GM19397 (cell line): ENCODE measurements at regions not wholly inside any gene's neighbourhood (a gene's known extent, or its start where the extent isn't known, plus 50 kb on each side); places are given as distances from the start of the nearest gene placed in this dataset.
"Not testable (repeated sequence)": the region's sequence is repeated elsewhere in the genome, so short reads cannot be mapped to it uniquely, and the experiment has no call there.

Experiments
- ATAC-seq: cut with Tn5 transposase; IDR thresholded peaks from one replicate; pipeline ENCODE4 v1.9.1; 2021; ENCODE audit warnings: mild to moderate bottlenecking, moderate library complexity; ENCODE audit not compliant: unreplicated experiment

DNA sequence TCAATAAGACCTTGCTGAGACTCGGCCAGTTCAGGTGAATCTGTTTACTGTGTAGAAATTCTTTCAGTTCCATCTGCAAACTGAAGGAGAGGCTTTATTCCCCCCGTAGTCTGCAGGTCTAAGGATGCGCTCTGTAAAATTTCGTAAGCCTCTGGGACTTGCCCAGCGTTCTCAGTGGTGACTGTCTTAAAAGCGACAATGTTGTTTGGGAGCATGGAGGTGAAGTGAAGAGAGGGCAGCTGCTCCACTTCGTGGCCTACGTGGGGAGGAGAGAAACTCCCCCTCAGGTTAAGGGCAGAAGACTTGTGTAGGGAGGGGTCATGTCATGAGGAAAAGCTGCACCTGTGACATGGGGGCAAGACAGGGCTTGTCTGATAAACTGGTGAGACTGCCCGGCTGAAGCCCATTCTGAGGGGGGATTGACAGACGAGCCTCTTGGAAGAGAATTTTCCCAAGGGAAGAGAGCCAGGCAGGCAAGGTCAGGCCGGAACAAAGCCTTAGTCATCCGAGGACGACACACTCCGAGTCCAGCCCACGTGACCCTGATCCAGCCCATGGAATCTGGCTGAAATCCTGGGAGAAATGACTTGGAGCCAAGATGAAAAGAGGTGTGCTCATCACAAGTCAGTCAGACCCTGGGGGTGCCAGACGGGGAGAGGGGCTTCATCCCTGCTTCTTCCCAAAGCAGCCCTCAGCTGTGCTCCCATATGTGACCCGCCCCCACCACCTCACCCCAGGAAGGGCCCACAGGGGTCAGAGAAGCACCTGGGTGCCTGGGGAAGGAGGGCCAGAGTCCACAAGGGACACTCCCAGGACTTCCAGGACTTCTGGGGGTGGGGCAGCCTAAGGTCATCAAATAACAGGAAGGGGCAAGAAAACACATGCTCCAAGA, 88.5 kb upstream of the SH3BP4 start:
- ATAC-seq, result no peak

DNA sequence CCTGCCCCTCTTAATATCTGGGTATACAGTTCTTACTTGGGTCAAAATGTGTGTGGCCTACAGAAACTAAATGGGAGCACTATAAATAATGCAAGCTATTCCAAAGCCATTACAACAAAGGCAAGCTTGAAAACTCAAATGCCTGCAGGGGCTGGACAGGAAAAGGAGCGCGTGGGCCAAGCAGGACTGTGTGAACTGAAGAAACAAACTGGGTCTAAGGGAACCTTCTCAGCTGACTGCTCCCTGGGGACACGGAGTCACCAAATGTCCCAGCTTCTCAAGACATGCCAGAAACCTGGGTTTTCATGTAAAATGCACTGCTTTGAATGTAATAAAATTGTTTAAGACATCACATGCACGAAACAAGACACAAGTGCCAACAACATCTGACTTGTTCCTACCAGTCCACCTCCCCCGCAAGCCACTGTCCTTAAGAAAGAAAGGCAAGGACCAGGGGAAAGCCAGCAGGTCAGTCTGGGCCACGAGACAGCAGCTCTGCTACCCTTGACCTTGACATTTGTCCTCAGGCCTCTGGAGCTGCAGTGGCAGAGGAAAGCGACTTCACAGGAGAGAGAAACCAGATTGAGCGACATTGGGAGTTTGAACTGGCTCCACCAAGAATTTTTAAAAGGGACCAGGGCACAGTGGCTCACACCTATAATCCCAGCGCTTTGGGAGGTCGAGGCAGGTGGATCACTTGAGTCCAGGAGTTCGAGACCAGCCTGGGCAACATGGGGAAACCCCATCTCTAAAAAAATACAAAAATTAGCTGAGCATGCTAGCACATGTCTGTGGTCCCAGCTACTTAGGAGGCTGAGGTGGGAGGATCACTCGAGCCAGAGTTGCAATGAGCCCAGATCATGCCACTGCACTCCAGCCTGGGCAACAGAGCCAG, 89.7 kb upstream of the SH3BP4 start:
- ATAC-seq, result no peak

DNA sequence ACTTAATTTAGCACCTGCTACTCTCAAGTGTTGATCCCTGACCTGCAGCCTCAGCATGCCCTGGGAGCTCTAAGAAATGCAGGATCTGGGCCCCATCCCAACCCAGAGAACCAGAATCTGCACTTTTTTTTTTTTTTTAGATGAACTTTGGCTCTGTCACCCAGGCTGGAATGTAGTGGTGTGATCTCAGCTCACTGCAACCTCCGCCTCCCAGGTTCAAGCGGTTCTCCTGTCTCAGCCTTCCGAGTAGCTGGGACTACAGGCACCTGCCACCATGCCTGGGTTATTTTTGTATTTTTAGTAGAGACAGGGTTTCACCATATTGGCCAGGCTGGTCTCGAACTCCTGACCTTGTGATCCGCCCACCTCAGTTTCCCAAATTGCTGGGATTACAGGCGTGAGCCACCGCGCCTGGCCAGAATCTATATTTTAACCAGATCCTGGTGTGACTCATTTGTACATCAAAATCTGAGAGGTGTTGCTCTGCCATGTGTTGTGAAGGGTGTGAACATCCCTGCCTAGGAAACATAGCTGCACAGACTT, 92.4 kb upstream of the SH3BP4 start:
- ATAC-seq, result not testable (repeated sequence)

DNA sequence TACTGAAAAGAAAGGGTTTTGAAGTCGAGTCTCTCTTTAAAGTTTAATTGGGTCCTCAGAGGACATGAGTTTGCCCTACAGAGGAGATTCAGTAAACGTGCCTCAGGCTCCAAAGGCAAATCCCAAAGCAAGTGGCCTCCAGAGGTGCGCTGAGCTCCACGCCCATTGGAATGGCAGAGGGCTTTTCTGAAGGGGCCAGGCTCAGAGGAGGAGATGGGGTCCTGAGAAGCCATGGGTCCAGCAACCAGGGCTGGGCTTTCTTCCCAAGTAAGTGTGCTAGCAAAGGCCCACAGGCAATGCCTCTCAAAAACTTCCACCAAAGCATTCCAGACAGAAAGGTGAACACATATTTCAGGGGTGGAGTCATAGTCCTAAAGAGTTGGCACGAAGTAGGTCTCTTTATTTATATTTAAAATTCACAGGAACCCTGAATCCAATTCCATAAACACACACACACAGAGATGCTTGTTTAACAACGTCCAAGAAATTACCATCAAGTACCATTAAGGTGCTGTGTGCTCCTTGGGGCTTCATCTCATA, 93.0 kb upstream of the SH3BP4 start:
- no peak for ATAC-seq

DNA sequence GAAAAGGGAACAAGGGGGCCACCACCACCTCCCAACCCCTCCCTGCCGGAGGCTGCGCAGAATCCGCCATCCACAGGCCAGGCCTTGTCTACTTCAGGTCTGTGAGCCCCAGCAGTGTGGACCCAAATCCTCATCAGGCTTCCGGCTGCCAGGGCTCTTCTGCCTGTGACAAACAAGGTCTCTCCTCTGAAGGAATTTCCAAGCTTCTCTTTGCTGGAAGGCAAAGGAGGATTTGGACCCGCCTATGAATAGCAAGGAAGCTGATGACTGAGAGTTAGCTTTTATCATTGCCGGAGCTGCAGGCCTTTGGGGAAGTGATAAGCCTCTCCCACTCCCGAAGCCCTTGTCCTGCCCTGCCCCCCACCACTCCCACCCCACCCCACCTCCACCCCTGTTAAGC, 93.7 kb upstream of the SH3BP4 start:
- ATAC-seq, result no peak

DNA sequence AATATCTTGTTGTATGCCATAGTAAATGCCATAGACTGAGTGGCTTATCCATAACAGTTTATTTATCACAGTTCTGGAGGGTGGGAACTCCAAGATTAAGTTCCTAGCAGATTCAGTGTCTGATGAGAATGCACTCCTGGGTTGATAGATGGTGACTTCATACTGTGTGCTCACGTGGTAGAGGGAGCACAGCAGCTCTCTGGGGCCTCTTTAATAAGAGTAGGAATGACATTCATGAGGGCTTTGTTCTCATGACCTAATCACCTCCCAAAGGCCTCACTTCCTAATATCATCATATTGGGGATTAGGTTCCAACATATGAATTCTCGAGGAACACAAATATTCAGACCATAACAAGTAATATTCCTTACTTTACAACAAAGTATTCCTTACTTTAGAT, 98.1 kb upstream of the SH3BP4 start:
- no peak for ATAC-seq

DNA sequence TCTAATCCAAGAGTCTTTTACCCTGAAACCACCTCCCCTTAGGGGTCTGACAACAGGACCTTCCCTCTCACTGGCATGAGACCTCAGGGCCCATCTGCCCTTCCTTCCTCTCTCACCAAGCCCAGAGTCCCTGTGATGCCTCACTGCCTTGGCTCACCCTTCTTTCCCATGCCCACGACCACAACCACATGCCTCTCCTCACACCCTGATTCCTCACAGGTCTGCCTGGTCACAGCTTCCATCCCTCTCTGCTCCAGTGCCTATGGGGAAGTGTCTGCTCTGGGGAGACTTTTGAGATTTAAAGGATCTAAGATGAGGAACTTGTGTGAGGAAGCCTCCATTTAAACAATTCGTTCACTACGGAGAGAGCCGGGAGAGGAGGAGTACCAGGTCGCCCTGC, 98.9 kb upstream of the SH3BP4 start:
- ATAC-seq, result no peak

DNA sequence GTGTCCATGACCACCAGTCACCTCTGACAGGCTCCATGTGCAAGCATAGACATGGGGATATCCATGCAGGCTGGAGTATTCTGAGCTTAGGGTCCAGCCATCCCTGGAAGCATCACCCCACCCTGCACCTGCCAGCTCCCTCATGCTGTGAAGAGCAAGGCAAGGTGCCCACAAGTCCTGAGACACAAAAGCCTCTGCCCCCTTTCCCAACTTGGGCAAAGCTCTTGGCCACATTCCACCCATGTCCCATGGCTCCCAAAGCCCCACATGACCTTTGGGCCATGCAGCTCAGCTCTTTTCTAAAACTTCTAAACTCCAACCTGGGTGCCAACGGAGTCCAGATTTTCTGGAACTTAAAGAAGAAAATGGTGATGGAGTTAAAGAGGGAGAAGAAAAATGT, 99.8 kb upstream of the SH3BP4 start:
- ATAC-seq, result no peak

DNA sequence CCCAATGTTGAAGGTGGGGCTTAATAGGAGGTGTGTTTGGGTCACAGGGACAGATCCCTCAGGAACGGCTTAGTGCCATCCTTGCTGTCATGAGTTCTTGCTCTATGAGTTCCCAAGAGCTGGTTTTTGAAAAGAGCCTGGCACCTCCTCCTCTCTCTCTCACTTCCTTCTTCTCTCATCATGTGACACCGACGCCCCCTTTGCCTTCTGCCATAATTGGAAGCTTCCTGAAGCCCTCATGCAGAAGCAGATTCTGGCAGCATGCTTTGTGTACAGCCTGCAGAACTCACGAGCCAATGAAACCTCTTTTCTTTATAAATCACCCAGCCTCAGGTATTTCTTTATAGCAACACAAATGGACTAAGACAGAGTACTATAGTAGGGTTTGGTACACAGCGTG, 100.4 kb upstream of the SH3BP4 start:
- ATAC-seq, result no peak

DNA sequence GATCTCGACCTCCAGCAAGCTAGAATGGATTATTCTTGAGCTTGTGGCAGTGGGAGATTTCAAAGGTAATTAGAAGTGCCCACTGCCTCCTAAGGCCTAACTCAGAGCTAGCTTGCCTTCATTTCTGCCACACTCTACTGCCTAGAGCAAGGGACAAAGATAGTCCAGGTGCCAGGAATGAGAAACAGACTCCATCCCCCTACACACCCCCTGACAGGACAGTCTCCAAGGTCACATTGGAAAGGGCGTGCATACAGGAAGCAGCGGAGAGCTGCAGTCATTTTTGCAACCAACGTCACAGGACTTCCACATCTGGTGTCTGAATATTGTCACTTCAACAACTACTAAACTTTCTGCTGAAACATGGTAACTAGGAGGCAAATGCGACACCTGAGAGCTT, 101.0 kb upstream of the SH3BP4 start:
- ATAC-seq, result no peak

DNA sequence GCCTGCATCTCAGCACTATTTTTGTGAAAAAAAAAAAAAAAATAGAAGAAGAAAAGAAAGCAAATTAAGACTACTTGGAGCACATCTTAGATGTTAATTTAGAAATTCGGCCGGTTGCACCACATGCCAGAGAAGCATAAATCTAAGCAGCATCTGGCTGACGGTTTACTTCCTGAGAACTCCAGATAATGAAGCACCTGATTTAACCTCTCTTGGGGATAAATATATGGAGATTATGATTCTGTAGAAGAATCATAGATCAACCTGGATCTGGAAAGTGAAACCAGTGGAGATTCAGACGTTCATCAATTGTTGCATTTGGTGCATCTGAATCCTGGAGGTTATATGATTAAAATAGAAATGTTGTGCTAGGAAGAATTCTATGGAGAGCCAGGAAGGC, 102.1 kb upstream of the SH3BP4 start:
- ATAC-seq, result no peak

DNA sequence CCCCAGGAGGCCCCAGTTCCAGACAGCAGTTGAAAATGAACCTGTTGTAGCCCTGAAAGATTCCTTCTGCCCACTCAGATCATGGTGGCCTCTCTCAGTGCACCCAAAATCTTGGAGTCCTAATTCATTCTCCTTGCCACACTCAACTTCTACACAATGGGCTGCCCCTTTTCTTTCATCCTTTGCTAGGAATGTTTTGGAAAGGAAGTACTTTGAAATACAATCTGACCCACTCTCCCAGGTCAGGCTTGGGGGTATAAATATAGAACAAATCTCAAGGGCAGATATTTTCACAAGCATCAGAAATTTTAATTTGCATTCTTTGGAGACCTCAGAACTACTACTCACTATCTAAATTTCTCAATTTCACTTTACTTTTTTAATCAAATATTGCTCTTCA, 103.2 kb upstream of the SH3BP4 start:
- ATAC-seq, result no peak

DNA sequence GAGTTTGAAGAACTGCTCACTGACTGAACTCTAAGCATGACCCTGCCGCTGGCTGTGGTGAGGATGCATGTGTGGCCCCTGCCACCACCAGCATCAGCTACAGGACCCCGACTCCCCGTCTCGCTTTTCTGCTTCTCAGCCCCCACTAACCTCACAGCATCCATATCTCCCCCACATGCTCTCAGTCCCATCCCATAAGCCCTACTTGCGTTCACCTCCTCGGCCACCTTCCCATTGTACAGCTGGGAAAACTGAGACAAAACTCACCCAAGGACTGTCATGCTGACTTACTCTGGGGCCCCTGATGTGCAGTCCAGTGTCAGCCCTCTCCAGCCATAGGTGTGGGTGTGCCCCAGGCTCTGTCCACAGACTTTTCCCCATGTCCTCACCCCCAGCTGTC, 104.2 kb upstream of the SH3BP4 start:
- no peak for ATAC-seq

DNA sequence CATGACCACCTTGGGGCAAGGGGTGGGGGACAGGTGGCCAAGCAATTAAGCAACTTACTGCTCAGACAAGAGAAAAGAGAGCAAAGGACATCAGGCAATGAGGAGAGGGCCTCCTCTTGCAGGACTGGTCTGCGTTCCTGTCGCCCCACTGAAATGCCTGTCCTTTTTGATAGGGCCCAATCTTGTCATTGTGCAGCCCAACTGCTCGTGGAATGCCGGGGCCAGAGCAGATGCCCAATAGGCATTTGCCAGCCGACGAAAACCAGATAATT, 104.5 kb upstream of the SH3BP4 start:
- ATAC-seq, result no peak

DNA sequence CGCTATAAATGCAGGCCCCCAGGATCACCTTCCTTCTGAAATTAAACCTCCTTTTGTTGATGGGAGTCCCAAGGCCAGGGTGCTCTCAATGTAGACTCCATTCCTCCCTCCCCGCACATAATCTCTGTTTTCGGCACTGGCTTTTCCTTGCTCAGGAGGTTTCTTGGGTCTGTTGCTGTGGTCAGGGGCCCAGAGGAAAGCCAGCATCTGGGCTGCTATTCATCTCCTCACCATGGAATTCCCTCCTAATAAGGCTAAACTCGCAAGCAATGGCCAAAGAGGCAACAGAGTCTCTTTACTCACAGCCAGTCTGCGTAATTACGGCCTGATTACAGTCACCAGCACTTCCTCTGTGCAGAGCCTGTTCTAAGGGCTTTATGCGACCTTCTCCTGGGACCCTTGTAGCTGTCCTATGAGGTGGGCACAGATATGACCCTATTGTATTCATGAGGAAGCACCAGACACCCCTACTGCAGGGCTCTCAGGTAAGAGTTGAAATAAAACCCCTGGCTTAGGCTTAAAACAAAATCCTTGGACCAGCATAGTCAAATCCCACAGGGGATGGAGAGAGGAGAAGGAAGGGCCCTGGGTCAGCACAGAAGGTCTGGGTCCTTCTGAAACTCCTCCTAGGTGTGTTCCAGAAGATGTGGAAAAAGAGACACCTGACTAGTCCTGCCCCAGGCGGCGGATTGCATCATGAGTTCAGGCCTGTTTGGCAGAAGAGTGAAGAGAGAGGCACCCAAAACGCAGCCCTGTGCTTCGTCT, 105.0 kb upstream of the SH3BP4 start:
- no peak for ATAC-seq

DNA sequence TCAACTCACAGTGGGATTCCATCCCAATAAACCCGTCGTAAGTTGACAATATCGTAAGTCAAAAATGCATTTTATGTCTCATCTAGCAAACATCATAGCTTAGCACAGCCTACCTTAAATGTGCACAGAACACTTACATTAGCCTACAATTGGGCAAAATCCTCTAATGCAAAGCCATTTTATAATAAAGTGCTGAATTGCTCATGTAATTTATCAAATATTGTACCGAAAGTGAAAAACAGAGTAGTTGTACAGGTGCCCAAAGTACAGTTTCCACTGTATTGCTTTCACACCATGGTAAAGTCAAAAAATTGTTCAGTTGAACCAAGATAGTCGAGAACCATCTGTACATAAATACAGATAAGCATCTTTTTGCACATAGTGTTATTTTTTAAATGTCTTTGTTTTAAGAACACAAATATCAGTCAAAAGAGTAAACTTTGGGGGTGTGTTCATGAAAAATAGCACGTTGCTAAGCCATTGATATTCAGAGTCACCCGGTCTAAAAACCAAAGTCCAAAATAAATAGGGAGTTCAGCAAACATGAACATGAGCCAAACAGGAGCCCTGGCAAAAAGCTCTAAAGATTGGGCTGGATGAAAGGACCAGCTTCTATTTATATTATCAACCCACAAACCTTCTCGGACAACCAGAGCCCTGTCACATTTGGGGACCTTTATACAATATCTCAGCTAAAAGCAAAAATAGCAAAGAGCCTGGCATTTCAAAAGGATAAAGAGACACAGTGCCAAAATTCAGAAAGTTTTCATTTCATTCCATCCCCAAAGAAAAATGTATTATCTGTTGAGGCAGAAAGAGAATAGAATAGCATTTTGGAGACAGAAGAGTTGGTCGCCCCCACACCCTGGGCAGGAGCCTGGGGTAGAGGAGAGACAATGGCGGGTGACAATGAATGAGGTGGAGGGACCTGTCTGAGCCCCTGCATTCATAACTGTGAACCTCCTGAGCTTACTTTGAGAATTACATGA, 105.9 kb upstream of the SH3BP4 start:
- ATAC-seq, result no peak

DNA sequence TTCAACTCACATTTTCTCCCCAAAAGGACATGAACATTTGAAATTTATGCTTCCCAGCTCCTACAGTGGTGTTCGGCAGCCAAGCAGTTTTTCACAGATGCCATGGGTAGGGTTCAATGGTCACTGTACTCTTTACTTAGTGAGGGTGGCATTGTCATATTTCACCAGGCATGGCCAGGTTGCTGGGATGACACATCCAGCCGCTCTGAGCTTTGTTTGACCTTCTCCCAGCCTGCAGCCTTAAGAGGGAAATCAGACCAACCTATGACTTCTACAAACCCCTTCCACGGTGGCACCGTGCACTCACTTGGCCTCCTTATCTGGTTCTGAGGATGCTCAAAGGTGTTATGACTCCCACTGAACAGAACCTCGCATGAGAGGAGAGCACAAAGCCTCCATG, 108.4 kb upstream of the SH3BP4 start:
- ATAC-seq, result no peak

DNA sequence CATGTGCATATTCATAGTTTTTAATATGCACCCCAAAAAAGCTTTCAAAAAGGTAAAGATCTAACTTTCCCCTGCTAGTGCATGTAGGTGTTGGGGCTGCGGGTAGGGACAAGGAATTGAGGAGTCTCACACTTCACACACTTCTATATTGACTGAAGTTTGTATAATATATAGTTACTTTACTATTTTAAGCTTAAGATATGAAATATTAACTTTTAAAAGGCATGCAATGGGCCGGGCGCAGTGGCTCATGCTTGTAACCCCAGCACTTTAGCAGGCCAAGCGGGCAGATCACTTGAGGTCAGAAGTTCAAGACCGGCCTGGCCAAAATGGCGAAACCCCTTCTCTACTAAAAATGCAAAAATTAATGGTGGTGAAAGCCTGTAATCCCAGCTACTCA, 109.1 kb upstream of the SH3BP4 start:
- no peak for ATAC-seq

DNA sequence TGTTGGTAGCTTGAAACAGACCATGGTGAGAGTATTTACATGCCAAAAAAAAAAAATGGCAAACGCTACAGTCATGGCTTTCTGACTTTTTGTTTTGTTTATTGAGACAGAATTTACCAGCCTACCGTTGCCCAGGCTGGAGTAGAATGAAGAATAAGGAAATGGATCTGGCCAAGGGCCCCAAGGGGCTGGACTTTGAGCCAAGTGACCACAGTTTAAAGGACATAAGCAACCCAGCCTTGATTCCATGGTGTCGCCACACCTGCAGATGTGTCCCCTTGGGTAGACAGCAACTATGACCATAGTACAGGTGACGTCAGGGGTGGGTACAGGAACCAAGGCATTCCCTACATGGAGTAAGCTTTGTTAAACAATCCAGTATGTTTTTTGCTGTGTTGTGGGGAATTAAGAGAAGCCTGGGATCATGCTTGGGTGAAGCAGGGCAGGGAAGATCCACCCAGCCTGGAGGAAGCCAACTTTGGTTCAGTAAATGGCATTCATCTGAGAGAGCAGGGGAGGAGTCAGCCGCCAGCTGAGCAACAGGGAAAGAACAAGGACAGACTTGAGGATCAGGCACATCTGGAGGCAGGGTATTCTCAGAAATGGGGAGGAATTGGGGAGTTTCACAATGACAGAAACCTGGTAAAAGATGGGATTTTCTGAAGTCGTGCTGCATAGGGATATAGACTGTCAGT, 110.3 kb upstream of the SH3BP4 start:
- no peak for ATAC-seq
